ENCODE measurements at regions not wholly inside any gene's neighbourhood (a gene's known extent, or its start where the extent isn't known, plus 50 kb on each side); places are given as distances from the start of the nearest gene placed in this dataset.
"Not testable (repeated sequence)": the region's sequence is repeated elsewhere in the genome, so short reads cannot be mapped to it uniquely, and the experiment has no call there.

DNA sequence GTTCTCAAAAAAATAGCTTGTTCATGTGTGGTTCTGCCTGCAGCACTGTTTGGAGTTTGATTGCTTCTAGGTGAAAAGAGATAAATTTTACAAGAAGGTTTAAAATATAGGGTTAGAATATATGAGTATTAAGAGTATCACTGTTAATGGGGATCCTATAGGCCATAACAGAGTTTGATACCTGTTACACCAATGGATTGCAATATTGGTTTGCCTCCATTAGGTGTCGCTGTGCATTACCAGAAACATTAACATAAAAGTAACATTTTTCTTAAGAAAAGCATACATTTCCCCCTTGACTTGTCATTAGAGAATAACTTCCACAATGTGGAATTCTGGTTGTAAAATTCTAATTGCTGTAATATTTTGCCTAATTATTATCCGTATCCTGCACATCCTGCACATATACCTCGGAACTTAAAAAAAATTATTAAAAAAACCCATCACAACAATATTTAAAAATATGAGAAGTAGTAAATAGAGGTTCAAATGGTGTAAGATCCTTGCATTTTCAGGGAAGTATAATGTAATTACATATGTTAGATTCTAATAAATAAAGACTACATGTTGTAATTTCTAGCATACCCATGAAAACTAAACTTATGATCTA is 63.0 kb downstream of the CYP4A11 start:
- DNase-seq (ENCODE audit: low read depth): peak; percentile 21

DNA sequence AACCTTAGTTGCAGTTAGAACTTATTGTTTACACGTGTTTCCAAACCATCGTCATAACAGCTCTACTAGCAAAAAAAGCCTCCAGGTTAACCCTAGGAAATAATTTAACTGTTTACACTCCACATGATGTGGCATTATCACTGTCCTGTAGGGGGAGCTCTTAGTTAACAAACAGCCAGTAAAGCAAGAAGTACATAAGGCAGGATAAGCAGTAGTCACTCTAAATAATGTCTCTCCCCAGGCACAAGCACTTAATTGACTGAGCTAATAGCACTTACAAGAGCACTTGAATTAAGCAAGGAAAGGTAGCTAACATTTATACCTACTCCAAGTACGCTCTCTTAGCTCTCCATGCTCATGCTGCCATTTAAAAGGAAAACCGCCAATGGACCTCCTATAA is 65.2 kb downstream of the CYP4A11 start:
- not testable (repeated sequence) for DNase-seq (ENCODE audit: low read depth)
